HepG2 (cell line): ENCODE measurements at regions not wholly inside any gene's neighbourhood (a gene's known extent, or its start where the extent isn't known, plus 50 kb on each side); places are given as distances from the start of the nearest gene placed in this dataset.

Source experiments
- CTCF ChIP-seq: sonication (generic); formaldehyde crosslinking; IDR thresholded peaks from 2 replicates; pipeline ENCODE4 v1.5.0; 2020; ENCODE audit warnings: mild to moderate bottlenecking, missing genetic modification reagents, moderate library complexity
- GLMP ChIP-seq: sonication (generic); formaldehyde crosslinking; IDR thresholded peaks from 2 replicates; pipeline ENCODE4 v1.9.0; 2021; ENCODE audit warnings: missing genetic modification reagents, mild to moderate bottlenecking, borderline replicate concordance
- NCOR1 ChIP-seq: fragments of 200-600 bp; sonication (generic); IDR thresholded peaks from 2 replicates; pipeline ENCODE4 v1.7.0; 2017; ENCODE audit warnings: antibody characterized with exemption, low read length, borderline replicate concordance
- NR2C2 ChIP-seq: sonication (generic); formaldehyde crosslinking; IDR thresholded peaks from 2 replicates; pipeline ENCODE4 v1.4.0; 2020; ENCODE audit warnings: missing genetic modification reagents, mild to moderate bottlenecking, moderate library complexity, borderline replicate concordance
- POLR2A ChIP-seq, 2 experiments: IDR thresholded peaks; 2 replicates each; pipeline ENCODE4 v1.6.1; 2011; ENCODE audit warnings: low read depth in 2 of 2, low read length in 2 of 2, mild to moderate bottlenecking in 1 of 2, moderate library complexity in 1 of 2; ENCODE audit not compliant: insufficient read depth in 1 of 2
- TP53 ChIP-seq: sonication (generic); formaldehyde crosslinking; conservative IDR thresholded peaks from 2 replicates; pipeline ENCODE4 v1.4.0; 2020; ENCODE audit warnings: missing genetic modification reagents
- ZBTB21 ChIP-seq: sonication (generic); formaldehyde crosslinking; IDR thresholded peaks from 2 replicates; pipeline ENCODE4 v1.4.0; 2020; ENCODE audit warnings: missing genetic modification reagents
- ZNF549 ChIP-seq: sonication (generic); formaldehyde crosslinking; IDR thresholded peaks from 2 replicates; pipeline ENCODE4 v1.5.0; 2020; ENCODE audit warnings: missing genetic modification reagents
- ZNF766 ChIP-seq: sonication (generic); formaldehyde crosslinking; IDR thresholded peaks from 2 replicates; pipeline ENCODE4 v1.5.0; 2020; ENCODE audit warnings: missing genetic modification reagents, borderline replicate concordance

- no peak for TF ChIP-seq ZNF766
- no peak for TF ChIP-seq GLMP (CRISPR knock-in tag)
- no peak for TF ChIP-seq TP53 (CRISPR knock-in tag)
- TF ChIP-seq ZBTB21, result no peak
- peak; percentile 94 for TF ChIP-seq CTCF (CRISPR knock-in tag)
- peak; percentile 24; the same call in 1 of the 2 replicates for TF ChIP-seq NCOR1
- TF ChIP-seq NR2C2, result no peak
- no peak for TF ChIP-seq ZNF549
- no peak for TF ChIP-seq POLR2A (IDR thresholded peaks at IDR 0.05; ENCODE audit: insufficient read depth in 1 of 2, low read depth in 2 of 2, low read length in 2 of 2)
Measured at GRCh38 chr10:25080880-25081581, 64.6 kb downstream of the THNSL1 start.
